ENCODE measurements at regions not wholly inside any gene's neighbourhood (a gene's known extent, or its start where the extent isn't known, plus 50 kb on each side); places are given as distances from the start of the nearest gene placed in this dataset.
"Not testable (repeated sequence)": the region's sequence is repeated elsewhere in the genome, so short reads cannot be mapped to it uniquely, and the experiment has no call there.

- DNase-seq = no peak
Observed at GRCh38 chr4:170775851-170776250, 686.1 kb upstream of the AADAT start.

- DNase-seq = no peak
Observed at GRCh38 chr4:170773709-170774273, 684.0 kb upstream of the AADAT start.

- no peak for DNase-seq
Observed at GRCh38 chr4:170772429-170772828, 682.7 kb upstream of the AADAT start.

- no peak for DNase-seq
Observed at GRCh38 chr4:170770664-170771063, 680.9 kb upstream of the AADAT start.

- no peak for DNase-seq
Observed at GRCh38 chr4:170769862-170770261, 680.1 kb upstream of the AADAT start.

- peak; percentile 83 for DNase-seq
Observed at GRCh38 chr4:170758988-170759387, 669.2 kb upstream of the AADAT start.

- DNase-seq = no peak
Observed at GRCh38 chr4:170750519-170750918, 660.8 kb upstream of the AADAT start.

GRCh38 chr4:170748975-170749374 is 659.2 kb upstream of the AADAT start:
- DNase-seq = no peak

GRCh38 chr4:170743633-170744032 is 653.9 kb upstream of the AADAT start:
- DNase-seq = no peak

- no peak for DNase-seq
Observed at GRCh38 chr4:170741856-170742255, 652.1 kb upstream of the AADAT start.

- no peak for DNase-seq
Observed at GRCh38 chr4:170736710-170737109, 647.0 kb upstream of the AADAT start.

GRCh38 chr4:170729897-170730296 is 640.1 kb upstream of the AADAT start:
- no peak for DNase-seq

GRCh38 chr4:170729236-170729635 is 639.5 kb upstream of the AADAT start:
- no peak for DNase-seq

GRCh38 chr4:170724191-170724590 is 634.4 kb upstream of the AADAT start:
- no peak for DNase-seq

- peak; percentile 46 for DNase-seq
Observed at GRCh38 chr4:170723171-170723570, 633.4 kb upstream of the AADAT start.

GRCh38 chr4:170721812-170722373 is 632.1 kb upstream of the AADAT start:
- no peak for DNase-seq

- DNase-seq = no peak
Observed at GRCh38 chr4:170716868-170717267, 627.1 kb upstream of the AADAT start.

GRCh38 chr4:170705907-170706306 is 616.2 kb upstream of the AADAT start:
- DNase-seq = no peak

- DNase-seq = no peak
Observed at GRCh38 chr4:170700064-170700463, 610.3 kb upstream of the AADAT start.

GRCh38 chr4:170698334-170698733 is 608.6 kb upstream of the AADAT start:
- peak; percentile 94 for DNase-seq

GRCh38 chr4:170697845-170698244 is 608.1 kb upstream of the AADAT start:
- no peak for DNase-seq

- DNase-seq = no peak
Observed at GRCh38 chr4:170697045-170697444, 607.3 kb upstream of the AADAT start.

- DNase-seq = no peak
Observed at GRCh38 chr4:170691168-170691567, 601.4 kb upstream of the AADAT start.

- no peak for DNase-seq
Observed at GRCh38 chr4:170687751-170688150, 598.0 kb upstream of the AADAT start.

- DNase-seq = not testable (repeated sequence)
Observed at GRCh38 chr4:170685701-170686100, 595.9 kb upstream of the AADAT start.

Measured in MV-4-11 (cell line).